Activated T-cell treated with anti-CD3 and anti-CD28 coated beads for 48 hours (primary cell): ENCODE measurements at regions not wholly inside any gene's neighbourhood (a gene's known extent, or its start where the extent isn't known, plus 50 kb on each side); places are given as distances from the start of the nearest gene placed in this dataset.

ENCODE experiments used
- DNase-seq: peaks from one replicate; pipeline ENCODE4 v3.0.0-alpha.2; 2020; ENCODE audit warnings: low read depth

DNA sequence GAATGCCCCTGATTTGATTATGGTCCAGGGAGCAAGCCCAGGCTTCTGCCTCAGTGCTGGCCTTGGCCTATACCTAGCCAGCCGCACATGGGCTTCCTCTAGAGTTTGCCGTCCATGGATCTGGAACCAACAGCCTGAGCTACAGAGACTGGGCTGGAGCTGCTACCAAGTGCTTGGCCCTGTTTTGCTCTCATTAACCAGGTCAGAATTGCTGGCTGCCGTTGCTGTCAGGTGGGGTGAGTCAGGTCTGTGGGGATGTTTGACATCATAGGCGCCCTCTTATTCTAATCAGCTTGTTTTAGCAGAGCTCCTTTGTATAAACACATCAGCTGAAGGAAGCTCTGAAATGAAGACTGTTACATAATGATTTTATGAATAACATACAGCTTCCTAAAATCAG lies 83.1 kb upstream of the PHACTR2 start:
- DNase-seq: no peak

DNA sequence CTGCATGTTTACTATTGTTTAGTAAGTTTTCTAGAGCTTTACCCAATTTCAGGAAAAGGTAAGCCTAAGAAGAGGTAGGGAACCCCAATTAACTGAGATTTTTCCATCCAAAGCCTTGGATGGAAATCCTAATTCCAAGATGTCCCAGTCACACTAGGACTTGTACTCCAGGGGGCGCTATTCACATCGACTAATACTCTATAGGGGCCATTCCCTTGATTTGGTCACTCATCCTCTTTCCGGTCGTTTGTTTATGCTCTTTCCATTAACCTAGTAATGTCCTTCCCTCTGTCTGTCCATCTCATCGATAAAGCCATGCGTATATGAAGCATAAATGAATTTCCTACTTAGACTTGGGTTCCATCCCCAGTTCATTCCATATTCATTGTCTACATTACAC lies 80.8 kb upstream of the FUCA2 start:
- DNase-seq: no peak

GRCh38 chr6:143591441-143591840 lies 79.9 kb upstream of the FUCA2 start:
- DNase-seq: no peak

GRCh38 chr6:143589162-143589561 lies 77.6 kb upstream of the FUCA2 start:
- DNase-seq: no peak

- no peak for DNase-seq
These were observed 75.0 kb upstream of the FUCA2 start for GRCh38 chr6:143586557-143586956.

DNA sequence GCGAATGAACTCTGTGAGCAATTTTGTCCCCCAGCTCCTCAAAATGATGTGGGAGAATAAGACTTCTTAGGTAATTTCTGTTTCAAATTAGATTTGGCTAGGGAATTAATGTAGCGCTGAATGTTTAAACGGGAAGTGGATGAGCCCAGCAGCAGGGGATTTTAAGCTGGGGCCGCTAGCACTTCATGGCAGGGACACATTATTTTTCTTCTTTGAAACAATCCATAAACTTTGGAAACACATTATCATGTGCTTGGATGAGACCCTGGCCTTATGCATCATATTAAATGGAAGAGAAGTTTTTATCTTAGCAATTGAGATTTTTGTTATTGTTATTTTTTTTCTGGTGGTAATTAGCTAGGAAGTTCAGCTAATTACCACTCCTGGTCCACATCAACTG lies 74.2 kb upstream of the FUCA2 start:
- DNase-seq: no peak

DNA sequence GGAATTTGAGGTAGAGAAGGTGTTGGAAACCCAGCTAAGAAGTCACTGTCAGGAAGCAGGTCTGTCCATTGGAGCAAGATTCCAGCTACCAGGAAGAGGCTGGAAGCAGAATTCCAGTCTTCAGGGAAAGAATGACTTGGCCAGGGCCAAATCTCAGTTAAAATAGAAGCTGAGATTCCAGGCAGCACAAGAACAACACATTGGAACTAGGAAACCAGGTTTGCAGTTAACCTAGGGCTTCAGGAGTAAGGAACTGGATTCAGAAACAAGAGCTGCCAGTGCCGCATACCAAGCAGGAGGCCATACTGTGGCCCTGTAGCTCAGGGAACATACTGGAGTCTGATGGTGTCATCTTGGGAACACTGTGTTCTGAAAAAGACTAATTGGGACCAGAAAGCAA lies 73.7 kb upstream of the FUCA2 start:
- no peak for DNase-seq

DNA sequence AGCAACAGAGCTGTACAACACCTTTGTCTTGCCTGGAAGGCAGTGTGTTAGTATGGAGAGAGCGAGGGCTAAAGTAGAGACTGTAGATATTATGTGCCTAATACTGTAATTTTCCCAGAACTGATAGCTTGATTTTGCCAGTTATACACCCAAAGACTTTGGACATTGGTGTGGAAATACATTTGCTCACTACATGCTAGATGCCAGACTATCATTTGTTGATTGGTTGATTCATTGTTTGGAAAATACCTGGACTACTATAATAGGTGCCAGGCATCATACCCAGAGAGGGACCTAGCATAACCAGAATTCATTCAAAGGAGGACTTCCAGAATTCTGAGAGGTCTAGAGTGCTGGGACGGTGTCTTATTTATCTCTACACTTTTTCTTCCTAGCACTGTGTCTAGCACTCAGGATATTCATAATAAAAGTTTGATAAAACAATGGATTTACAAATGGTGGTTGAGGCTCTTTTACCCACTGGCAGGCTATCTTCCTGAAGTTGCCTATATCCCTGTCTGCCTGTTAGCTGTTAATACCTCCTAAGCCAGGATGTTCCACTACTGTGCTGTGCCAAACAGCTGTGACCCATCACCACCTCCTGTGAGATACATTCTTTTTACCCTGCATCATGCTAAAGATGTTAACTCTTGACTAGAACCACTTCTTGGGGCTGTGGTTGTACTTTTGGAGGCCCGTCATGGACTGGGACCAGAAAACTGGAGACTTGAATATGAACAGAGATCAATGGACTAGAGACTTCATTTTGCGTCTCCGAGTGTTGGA lies 72.2 kb upstream of the FUCA2 start:
- DNase-seq: no peak

GRCh38 chr6:143581835-143582480 lies 70.4 kb upstream of the FUCA2 start:
- DNase-seq: no peak

- DNase-seq: no peak
These were observed 68.2 kb upstream of the FUCA2 start for GRCh38 chr6:143579703-143580102.

DNA sequence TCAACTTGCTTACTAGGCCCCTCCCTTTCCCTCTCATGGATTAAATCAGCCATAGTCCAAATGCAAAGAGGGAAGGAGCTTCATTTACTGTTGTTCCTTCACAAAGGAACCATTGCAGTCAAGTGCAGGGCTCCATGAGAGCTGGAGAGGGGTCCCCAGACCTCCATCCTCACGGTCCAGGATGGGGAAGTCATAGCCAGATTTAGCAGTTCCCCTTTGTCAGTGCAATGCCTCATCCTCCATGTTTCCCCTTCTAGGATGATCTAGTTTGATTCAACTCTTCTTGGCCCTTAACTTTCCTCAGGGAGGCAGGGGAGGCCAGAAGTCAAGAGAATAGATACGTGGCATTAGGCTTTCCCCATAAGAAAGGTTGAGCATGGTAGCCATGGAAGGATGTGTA lies 66.5 kb upstream of the FUCA2 start:
- no peak for DNase-seq

GRCh38 chr6:143575901-143576426 lies 64.4 kb upstream of the FUCA2 start:
- no peak for DNase-seq

GRCh38 chr6:143575440-143575839 lies 63.9 kb upstream of the FUCA2 start:
- DNase-seq: peak; percentile 16

DNA sequence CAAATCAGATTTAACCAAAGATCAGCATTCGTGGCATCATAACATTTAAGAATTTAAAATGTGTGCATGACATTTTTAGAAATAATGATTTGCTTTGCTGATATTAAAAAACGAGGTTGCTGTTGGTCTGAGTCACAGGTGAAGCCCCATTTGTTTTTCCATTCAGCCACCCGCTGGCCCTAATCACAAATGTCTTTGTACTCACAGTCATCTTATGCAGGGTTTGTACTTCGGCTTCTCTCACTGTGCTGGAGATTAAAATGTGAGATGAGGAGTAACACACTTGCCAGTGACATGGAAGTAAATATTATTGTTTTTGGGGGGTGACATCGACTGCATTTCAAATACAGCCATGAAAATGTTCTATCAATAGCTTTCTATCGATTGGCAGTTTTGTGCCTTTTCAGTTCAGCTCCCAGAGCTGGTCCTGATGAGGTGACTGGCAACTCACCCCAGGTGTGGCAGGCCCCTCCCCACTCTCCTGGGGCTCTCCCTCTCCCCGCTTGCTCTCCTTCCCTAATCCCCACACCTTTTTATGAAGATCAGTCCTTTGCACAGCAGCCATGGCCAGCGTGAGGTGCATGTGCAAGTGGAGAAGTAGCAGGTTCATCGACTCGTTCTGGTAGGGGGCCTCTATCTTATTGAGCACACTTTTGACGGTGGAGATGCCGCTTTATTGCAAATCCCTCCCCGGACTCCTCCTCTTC lies 58.8 kb upstream of the FUCA2 start:
- DNase-seq: no peak

GRCh38 chr6:143569040-143569439 lies 57.5 kb upstream of the FUCA2 start:
- DNase-seq: no peak

DNA sequence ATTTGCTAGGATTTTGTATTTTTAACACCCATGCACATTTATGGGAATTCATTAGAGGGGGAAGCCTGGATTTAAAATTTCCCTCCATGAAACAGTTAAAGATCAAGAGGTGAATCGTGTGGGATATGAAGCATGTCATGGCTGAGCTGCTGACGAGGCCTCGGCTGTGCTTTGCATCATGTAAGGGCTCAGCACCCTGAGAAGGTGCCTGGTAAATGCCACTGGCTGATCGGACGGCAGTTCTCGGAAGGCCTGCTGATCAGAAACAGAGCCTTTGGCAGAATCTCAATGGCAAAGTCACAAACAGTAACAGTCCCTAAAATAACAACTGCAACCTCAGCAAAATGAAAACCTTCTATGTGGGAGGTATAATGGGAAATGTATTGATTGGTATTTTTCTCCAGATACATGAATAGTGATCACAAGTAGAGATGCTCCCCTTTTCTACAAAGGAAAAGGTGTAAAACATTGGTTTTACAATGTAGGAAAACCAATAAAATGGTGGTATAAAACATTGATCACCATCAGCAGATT lies 53.0 kb upstream of the FUCA2 start:
- no peak for DNase-seq

DNA sequence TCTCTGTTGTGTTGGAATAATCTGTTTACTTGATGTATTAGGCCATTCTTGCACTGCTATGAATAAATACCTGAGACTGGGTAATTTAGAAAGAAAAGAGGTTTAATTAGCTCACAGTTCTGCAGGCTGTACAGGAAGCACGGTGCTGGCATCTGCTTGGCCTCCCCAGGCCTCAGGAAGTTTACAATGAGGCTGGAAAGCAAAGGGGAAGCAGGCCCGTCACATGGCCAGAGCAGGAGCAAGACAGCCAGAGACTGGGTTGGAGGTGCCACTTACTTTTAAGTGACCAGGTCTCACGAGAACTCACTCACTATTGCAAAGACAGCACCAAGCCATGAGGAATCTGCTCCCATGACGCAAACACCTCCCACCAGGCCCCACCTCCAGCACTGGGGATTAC lies 50.6 kb upstream of the FUCA2 start:
- DNase-seq: no peak
